ENCODE measurements at regions not wholly inside any gene's neighbourhood (a gene's known extent, or its start where the extent isn't known, plus 50 kb on each side); places are given as distances from the start of the nearest gene placed in this dataset.

- Histone ChIP-seq H3K9ac (no peak overlapping the region), H3K4me1 (ENCODE audit: control insufficient read depth in 1 of 2, insufficient read depth in 2 of 2, low read depth in 1 of 2, low read length in 1 of 2) (peaks cover 0 to 23% of the 10 kb centered on the region in 2 experiments; a peak in 2 of 4 replicates), H3K4me3 (ENCODE audit: low read depth in 2 of 2, low read length in 1 of 2) (no peak overlapping the region), H3K4me2 (no peak overlapping the region), H4K20me1 (ENCODE audit: insufficient read depth) (no peaks in the 10 kb centered on the region), H3K79me2 (ENCODE audit: insufficient read depth) (no peaks in the 10 kb centered on the region), H3K27ac (ENCODE audit: low read depth in 2 of 2, low read length in 1 of 2) (peak overlapping the region in 1 of 2 experiments; percentile 97; a peak in 2 of 4 replicates), H3K9me3 (peaks cover 10% of the 10 kb centered on the region; the same call in 1 of the 2 replicates), H3K9me2 (no peaks in the 10 kb centered on the region), H3K36me3 (replicated peaks in 1 of 2; ENCODE audit: control insufficient read depth in 1 of 2, insufficient read depth in 2 of 2, low read length in 1 of 2) (peaks cover 0 to 5% of the 10 kb centered on the region in 2 experiments), H3K27me3 (ENCODE audit: insufficient read depth) (no peaks in the 10 kb centered on the region), H2AFZ (ENCODE audit: low read depth) (no peak overlapping the region), H3F3A (replicated peaks; ENCODE audit: insufficient read depth) (peaks cover 48% of the 10 kb centered on the region)
- TF ChIP-seq GATA2 (CRISPR knock-in tag; IDR thresholded peaks at IDR 0.05) (no peak), TEAD4 (IDR thresholded peaks at IDR 0.05; ENCODE audit: borderline replicate concordance, insufficient read depth) (no peak), RFX5 (IDR thresholded peaks at IDR 0.05; ENCODE audit: low read length) (no peak), MXI1 (IDR thresholded peaks at IDR 0.05; ENCODE audit: low read depth, low read length) (no peak)
- TF ChIP-seq, protein P1, sequence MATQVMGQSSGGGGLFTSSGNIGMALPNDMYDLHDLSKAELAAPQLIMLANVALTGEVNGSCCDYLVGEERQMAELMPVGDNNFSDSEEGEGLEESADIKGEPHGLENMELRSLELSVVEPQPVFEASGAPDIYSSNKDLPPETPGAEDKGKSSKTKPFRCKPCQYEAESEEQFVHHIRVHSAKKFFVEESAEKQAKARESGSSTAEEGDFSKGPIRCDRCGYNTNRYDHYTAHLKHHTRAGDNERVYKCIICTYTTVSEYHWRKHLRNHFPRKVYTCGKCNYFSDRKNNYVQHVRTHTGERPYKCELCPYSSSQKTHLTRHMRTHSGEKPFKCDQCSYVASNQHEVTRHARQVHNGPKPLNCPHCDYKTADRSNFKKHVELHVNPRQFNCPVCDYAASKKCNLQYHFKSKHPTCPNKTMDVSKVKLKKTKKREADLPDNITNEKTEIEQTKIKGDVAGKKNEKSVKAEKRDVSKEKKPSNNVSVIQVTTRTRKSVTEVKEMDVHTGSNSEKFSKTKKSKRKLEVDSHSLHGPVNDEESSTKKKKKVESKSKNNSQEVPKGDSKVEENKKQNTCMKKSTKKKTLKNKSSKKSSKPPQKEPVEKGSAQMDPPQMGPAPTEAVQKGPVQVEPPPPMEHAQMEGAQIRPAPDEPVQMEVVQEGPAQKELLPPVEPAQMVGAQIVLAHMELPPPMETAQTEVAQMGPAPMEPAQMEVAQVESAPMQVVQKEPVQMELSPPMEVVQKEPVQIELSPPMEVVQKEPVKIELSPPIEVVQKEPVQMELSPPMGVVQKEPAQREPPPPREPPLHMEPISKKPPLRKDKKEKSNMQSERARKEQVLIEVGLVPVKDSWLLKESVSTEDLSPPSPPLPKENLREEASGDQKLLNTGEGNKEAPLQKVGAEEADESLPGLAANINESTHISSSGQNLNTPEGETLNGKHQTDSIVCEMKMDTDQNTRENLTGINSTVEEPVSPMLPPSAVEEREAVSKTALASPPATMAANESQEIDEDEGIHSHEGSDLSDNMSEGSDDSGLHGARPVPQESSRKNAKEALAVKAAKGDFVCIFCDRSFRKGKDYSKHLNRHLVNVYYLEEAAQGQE (IDR thresholded peaks at IDR 0.05; ENCODE audit: low read depth, low read length), result no peak
- no peak for DNase-seq
- POLR2A ChIA-PET, result no interaction called here
- WGBS (ENCODE audit: low lambda C conversion rate), result 73% methylated on average over 2 of the region's 2 CpGs
- CTCF ChIA-PET, result no interaction called here
Measured at GRCh38 chr2:215699018-215699417, 263.1 kb upstream of the FN1 start.

GRCh38 chr2:215698566-215698965 is 262.7 kb upstream of the FN1 start:
- H3K9ac ChIP-seq, result no peak overlapping the region
- H3K4me1 ChIP-seq (ENCODE audit: control insufficient read depth in 1 of 2, insufficient read depth in 2 of 2, low read depth in 1 of 2, low read length in 1 of 2), result peaks cover 0 to 26% of the 10 kb centered on the region in 2 experiments; a peak in 3 of 4 replicates
- ChIA-PET CTCF (no interaction called here), POLR2A (no interaction called here)
- peaks cover 10% of the 10 kb centered on the region; the same call in 1 of the 2 replicates for H3K9me3 ChIP-seq
- H3K79me2 ChIP-seq (ENCODE audit: insufficient read depth), result no peaks in the 10 kb centered on the region
- no peaks in the 10 kb centered on the region for H3K27me3 ChIP-seq (ENCODE audit: insufficient read depth)
- H2AFZ ChIP-seq (ENCODE audit: low read depth), result no peak overlapping the region
- peaks cover 0 to 5% of the 10 kb centered on the region in 2 experiments for H3K36me3 ChIP-seq (replicated peaks in 1 of 2; ENCODE audit: control insufficient read depth in 1 of 2, insufficient read depth in 2 of 2, low read length in 1 of 2)
- no peaks in the 10 kb centered on the region for H3K9me2 ChIP-seq
- peak overlapping the region in 1 of 2 experiments; percentile 97; a peak in 3 of 4 replicates for H3K27ac ChIP-seq (ENCODE audit: low read depth in 2 of 2, low read length in 1 of 2)
- H3F3A ChIP-seq (replicated peaks; ENCODE audit: insufficient read depth), result peaks cover 52% of the 10 kb centered on the region
- WGBS (ENCODE audit: low lambda C conversion rate), result 20% methylated on average over 2 of the region's 2 CpGs
- no peaks in the 10 kb centered on the region for H4K20me1 ChIP-seq (ENCODE audit: insufficient read depth)
- DNase-seq, result no peak
- no peak overlapping the region for H3K4me2 ChIP-seq
- no peak overlapping the region for H3K4me3 ChIP-seq (ENCODE audit: low read depth in 2 of 2, low read length in 1 of 2)
- TF ChIP-seq TCF12 (IDR thresholded peaks at IDR 0.05) (peak; percentile 89), TEAD4 (IDR thresholded peaks at IDR 0.05; ENCODE audit: borderline replicate concordance, insufficient read depth) (peak; percentile 54; the same call in 1 of the 2 replicates), IRF3 (IDR thresholded peaks at IDR 0.05; ENCODE audit: low read depth, low read length) (no peak), MAX (IDR thresholded peaks at IDR 0.05; ENCODE audit: low read depth) (peak; percentile 46; the same call in 1 of the 2 replicates), GABPA (IDR thresholded peaks at IDR 0.05; ENCODE audit: low read depth) (no peak), TAF1 (IDR thresholded peaks at IDR 0.05; ENCODE audit: borderline replicate concordance, low read depth, low read length) (no peak), SMC3 (IDR thresholded peaks at IDR 0.05; ENCODE audit: low read depth, low read length) (no peak), FOSL2 (IDR thresholded peaks at IDR 0.05; ENCODE audit: borderline replicate concordance, low read depth) (peak; percentile 30; the same call in 1 of the 2 replicates), ELF1 (IDR thresholded peaks at IDR 0.05) (no peak), USF1 (IDR thresholded peaks at IDR 0.05; ENCODE audit: borderline replicate concordance, low read depth) (peak; percentile 59), GATA2 (CRISPR knock-in tag; IDR thresholded peaks at IDR 0.05) (no peak), POLR2AphosphoS5 (IDR thresholded peaks at IDR 0.05; ENCODE audit: low read depth, low read length) (peak; percentile 34; the same call in 1 of the 2 replicates), NFIC (IDR thresholded peaks at IDR 0.05; ENCODE audit: borderline replicate concordance) (peak; percentile 63; the same call in 1 of the 2 replicates), EP300 (IDR thresholded peaks at IDR 0.05; ENCODE audit: borderline replicate concordance in 1 of 2, low read depth in 1 of 2, low read length in 1 of 2) (peak in 1 of 2 experiments; percentile 74; a peak in 1 of 4 replicates), FOXM1 (IDR thresholded peaks at IDR 0.05; ENCODE audit: low read depth) (0 out of 2 replicates have a peak, but pooled peaks have one; percentile 43), RXRA (IDR thresholded peaks at IDR 0.05; ENCODE audit: borderline replicate concordance, low read depth) (no peak), SIN3A (IDR thresholded peaks at IDR 0.05; ENCODE audit: borderline replicate concordance, low read depth, low read length) (no peak), CHD2 (IDR thresholded peaks at IDR 0.05; ENCODE audit: low read length, partially characterized antibody) (no peak)
- TF ChIP-seq, protein P2, sequence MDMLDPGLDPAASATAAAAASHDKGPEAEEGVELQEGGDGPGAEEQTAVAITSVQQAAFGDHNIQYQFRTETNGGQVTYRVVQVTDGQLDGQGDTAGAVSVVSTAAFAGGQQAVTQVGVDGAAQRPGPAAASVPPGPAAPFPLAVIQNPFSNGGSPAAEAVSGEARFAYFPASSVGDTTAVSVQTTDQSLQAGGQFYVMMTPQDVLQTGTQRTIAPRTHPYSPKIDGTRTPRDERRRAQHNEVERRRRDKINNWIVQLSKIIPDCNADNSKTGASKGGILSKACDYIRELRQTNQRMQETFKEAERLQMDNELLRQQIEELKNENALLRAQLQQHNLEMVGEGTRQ (IDR thresholded peaks at IDR 0.05; ENCODE audit: borderline replicate concordance, low read depth, low read length), result no peak

Data from SK-N-SH (cell line).